Omental fat pad (tissue), 3 donors: ENCODE measurements at regions not wholly inside any gene's neighbourhood (a gene's known extent, or its start where the extent isn't known, plus 50 kb on each side); places are given as distances from the start of the nearest gene placed in this dataset.

Source experiments
- ATAC-seq: fragments of 150-250 bp; one replicate; pipeline ENCODE4 v1.9.1; 2016; ENCODE audit warnings: mild to moderate bottlenecking, moderate library complexity; ENCODE audit not compliant: low FRiP score
- DNase-seq: peaks from one replicate; pipeline ENCODE4 v3.0.0-alpha.2; 2019; ENCODE audit warnings: low spot score
- TF ChIP-seq, protein P1 (sequence below), 3 donors: fragments of 450-650 bp; IDR thresholded peaks; one replicate each; pipeline ENCODE4 v1.5.1; 2016 to 2017; ENCODE audit warnings: antibody characterized with exemption in 3 of 3, mild to moderate bottlenecking in 3 of 3, moderate library complexity in 2 of 3

DNA sequence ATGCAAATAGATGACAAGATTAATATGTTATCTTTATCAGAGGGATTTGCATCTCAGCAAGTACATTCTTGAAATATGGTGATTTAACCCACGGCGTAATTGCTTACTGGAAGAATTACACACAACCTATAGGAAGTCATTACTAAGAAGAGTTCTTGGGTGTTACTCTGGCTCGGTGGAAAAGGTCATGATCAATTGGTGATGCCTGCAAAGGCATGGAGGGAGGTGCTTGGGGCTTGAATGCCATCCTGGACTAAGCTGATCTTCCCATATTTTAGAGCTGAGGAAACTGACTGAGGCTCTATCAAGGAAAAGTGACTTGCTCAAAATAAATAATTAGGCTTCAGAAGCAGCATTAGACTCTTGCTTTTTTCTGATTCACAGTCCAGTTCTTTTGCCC, 137.5 kb upstream of the JUN start:
- no peak for DNase-seq
- TF ChIP-seq, protein P1, sequence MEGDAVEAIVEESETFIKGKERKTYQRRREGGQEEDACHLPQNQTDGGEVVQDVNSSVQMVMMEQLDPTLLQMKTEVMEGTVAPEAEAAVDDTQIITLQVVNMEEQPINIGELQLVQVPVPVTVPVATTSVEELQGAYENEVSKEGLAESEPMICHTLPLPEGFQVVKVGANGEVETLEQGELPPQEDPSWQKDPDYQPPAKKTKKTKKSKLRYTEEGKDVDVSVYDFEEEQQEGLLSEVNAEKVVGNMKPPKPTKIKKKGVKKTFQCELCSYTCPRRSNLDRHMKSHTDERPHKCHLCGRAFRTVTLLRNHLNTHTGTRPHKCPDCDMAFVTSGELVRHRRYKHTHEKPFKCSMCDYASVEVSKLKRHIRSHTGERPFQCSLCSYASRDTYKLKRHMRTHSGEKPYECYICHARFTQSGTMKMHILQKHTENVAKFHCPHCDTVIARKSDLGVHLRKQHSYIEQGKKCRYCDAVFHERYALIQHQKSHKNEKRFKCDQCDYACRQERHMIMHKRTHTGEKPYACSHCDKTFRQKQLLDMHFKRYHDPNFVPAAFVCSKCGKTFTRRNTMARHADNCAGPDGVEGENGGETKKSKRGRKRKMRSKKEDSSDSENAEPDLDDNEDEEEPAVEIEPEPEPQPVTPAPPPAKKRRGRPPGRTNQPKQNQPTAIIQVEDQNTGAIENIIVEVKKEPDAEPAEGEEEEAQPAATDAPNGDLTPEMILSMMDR (IDR thresholded peaks at IDR 0.05), result no peak
- no peak for ATAC-seq

DNA sequence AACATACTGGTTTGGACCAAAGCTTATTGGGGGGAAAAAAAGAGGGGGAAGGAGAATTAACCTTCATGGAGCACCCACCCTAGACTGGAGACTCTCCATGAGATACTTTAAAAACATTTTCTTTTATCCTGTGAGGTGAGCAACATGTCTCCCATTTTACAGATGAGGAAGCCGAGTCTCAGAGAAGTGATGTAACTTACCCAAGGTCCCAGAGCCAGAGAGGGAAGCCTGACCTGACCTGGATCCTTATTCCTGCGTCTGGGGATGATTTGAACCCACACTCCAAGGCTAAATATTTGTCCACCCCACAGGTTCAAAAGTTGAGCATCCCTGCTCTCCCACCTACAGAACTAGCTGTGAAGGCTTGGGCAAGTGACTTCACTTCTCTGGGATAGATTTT, 137.9 kb upstream of the JUN start:
- ATAC-seq, result no peak
- DNase-seq, result no peak
- TF ChIP-seq, protein P1 (IDR thresholded peaks at IDR 0.05), result no peak

DNA sequence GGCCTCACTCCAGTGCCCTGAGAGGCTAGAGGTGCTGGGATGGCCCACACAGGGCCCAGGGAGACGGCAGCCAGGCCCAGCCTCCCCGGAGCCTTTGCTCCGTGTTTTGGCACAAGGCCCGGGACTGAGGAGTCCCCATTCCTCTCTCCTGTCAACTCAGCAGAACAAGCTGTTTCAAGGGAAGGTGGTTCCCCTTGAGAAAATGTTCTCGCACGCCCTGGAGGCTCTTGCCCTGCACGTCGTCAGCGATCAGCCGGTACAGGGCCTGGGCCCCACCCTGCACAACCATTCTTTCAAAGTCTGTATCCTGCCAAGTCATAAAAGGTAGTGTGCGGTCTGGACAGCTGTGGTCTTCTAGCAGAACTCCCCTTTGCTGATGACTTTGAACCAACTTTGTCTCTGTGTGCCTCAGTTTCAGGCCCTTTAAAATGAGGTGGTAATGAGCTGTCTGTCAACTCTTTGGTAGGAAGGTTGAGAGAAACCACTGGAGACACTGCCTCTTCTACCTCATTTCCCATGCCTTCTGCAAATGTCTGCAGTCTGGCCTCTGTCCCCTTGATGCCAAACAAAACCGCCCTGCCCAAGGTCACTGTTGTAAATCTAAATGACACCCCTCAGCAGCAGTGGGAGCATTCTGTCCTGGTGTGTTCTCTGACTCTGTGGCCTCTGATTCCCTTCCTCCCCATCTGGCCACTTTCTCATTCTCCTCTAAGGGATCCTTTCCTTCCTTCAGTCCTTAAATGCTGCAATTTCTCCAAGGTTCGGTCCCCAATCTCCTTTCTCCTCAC, 138.6 kb upstream of the JUN start:
- DNase-seq (no peak), ATAC-seq (peak; percentile 72)
- TF ChIP-seq, protein P1 (IDR thresholded peaks at IDR 0.05), result no peak

DNA sequence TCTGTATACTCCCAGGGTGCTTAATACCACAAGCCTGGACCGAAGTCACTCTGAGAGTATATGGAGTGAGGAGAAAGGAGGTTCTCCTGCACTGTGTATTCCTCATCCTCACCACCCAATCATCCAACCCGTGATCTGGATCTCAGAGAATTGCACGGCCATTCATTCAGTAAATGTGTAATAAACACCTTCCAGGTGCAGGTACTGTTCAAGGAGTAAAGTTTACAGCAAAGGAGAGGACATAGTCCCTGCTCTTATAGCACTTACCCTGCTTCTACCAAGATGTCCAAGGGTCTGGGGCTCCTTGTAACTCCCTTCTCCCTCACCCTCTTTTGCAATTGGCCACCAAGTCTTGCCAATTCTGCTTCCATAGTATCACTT, 139.2 kb upstream of the JUN start:
- ATAC-seq (no peak), DNase-seq (no peak)
- TF ChIP-seq, protein P1 (IDR thresholded peaks at IDR 0.05), result no peak

DNA sequence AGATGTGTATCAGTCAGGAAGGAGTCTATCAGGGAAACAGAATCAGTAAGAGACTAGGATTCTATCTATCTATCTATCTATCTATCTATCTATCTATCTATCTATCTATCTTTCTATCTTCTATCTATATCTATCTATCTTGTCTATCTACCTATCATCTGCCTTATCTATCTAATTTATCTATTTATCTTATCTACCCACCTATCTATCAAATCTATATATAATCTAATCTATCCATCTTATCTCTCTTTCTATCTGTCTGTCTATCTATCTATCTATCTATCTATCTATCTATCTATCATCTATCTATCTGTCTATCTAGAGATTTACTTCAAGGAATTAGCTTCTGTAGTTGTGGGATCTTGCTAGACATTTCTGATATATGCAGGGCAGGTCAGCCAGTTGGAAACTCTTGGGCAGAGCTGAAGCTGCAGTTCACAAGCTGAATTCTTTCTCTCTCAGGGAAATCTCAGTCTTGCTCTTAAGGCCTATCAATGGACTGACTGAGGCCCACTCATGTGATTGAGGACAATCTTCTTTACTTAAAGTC, 140.2 kb upstream of the JUN start:
- DNase-seq, result no peak
- no peak for ATAC-seq
- TF ChIP-seq, protein P1 (IDR thresholded peaks at IDR 0.05), result no peak

DNA sequence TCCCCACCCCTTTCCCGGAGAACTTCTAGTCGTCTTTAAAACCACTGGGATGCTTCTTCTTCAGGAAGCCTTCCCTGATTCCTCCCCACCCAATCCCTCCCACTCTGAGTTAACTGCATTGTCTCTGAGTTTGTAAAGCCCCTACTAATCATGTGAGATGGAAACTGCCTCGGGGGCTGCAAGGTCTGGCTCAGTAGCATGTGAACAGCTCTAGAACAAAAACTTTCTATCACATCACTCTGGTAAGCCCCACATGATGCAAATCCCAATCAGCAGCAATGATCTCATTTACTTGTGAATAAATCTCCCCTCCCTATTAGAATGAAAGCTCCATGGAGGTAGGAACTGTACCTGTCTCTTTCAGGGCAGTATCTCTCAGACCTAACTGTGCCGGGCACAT, 141.0 kb upstream of the JUN start:
- DNase-seq (no peak), ATAC-seq (no peak)
- TF ChIP-seq, protein P1 (IDR thresholded peaks at IDR 0.05), result no peak

DNA sequence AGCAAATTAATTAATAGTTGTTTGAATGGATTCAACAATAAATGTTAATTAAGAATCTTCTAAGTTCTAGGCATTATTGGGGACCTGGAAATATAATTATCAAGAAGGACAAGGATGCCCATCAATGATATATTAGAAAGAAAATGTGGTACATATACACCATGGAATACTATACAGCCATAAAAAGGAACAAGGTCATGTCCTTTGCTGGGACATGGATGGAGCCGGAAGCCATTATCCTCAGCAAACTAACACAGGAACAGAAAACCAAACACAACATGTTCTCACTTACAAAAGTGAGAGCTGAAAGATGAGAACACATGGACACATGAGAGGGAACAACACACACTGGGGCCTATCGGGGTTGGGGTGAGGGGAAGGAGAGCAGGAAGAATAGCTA, 141.4 kb upstream of the JUN start:
- TF ChIP-seq, protein P1 (IDR thresholded peaks at IDR 0.05), result no peak
- ATAC-seq, result no peak
- DNase-seq, result no peak
